ENCODE measurements at regions not wholly inside any gene's neighbourhood (a gene's known extent, or its start where the extent isn't known, plus 50 kb on each side); places are given as distances from the start of the nearest gene placed in this dataset.
"Not testable (repeated sequence)": the region's sequence is repeated elsewhere in the genome, so short reads cannot be mapped to it uniquely, and the experiment has no call there.

DNA sequence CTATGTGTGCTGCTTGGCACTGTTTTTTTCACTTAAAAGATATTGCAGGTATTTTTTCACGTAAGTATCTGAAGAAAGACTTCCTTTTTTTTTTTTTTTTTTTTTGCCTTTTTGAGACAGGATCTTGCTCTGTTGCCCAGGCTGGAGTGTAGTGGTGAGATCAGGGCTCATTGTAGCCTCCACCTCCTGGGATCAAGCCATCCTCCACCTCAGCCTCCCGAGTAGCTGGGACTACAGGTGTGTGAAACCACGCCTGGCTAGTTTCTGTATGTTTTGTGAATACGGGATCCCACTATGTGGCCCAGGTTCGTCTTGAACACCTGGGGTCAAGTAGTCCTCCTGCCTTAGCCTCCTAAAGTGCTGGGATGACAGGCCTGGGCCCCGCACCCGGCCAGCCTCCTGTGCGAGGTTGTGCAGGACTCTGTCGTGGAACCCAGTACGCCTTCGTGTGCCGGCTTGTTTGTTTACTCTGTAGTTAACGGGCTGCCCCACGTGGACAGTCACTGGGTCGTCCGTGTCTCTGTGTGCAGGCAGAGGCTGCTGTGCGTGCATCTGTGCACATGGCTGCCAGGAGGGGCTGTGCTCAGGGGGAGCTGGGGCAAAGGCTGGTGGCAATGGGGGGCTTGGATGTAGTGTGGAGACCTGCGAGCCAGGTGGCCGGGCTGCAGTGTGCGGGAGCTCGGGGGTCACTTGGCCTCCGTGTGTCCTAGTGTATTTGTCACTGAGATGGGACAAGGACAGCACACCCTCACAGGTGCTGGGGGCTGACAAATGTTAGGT, 179.5 kb downstream of the ADRA2C start:
- DNase-seq (ENCODE audit: low spot score): no peak
- TF ChIP-seq, protein P1, sequence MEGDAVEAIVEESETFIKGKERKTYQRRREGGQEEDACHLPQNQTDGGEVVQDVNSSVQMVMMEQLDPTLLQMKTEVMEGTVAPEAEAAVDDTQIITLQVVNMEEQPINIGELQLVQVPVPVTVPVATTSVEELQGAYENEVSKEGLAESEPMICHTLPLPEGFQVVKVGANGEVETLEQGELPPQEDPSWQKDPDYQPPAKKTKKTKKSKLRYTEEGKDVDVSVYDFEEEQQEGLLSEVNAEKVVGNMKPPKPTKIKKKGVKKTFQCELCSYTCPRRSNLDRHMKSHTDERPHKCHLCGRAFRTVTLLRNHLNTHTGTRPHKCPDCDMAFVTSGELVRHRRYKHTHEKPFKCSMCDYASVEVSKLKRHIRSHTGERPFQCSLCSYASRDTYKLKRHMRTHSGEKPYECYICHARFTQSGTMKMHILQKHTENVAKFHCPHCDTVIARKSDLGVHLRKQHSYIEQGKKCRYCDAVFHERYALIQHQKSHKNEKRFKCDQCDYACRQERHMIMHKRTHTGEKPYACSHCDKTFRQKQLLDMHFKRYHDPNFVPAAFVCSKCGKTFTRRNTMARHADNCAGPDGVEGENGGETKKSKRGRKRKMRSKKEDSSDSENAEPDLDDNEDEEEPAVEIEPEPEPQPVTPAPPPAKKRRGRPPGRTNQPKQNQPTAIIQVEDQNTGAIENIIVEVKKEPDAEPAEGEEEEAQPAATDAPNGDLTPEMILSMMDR (IDR thresholded peaks at IDR 0.05; ENCODE audit: unreplicated experiment): no peak
- no peaks in the 10 kb centered on the region for H3K9me3 Mint-ChIP-seq (ENCODE audit: unreplicated experiment)
- no peaks in the 10 kb centered on the region for H3K4me1 Mint-ChIP-seq (ENCODE audit: unreplicated experiment)
- no peaks in the 10 kb centered on the region for H3K36me3 Mint-ChIP-seq (ENCODE audit: low read depth, unreplicated experiment)
- peaks cover 3% of the 10 kb centered on the region for H3K27me3 Mint-ChIP-seq (ENCODE audit: unreplicated experiment)
- no peak overlapping the region for H3K4me3 Mint-ChIP-seq (ENCODE audit: unreplicated experiment)
- no peak overlapping the region for H3K27ac Mint-ChIP-seq (ENCODE audit: unreplicated experiment)

DNA sequence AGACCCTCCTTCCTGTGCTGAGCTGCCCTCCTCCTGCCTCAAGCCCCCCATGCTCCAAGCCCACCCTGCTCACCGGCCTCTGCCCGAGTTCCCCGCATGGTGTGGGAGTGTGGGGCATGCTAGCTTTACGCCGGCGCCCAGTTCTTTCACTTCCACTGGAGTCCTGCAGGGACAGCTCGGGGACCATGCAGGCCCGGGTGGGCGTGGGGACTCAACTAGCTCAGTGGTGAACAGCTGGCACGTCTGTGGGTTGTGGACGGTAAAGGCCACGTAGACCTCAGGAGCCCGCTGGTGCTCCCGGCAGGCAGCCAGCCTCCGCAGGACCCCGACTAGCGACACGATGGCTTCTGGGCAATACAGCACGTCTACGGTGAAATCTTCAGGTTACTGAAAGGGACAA, 180.4 kb downstream of the ADRA2C start:
- H3K36me3 Mint-ChIP-seq (ENCODE audit: low read depth, unreplicated experiment); H3K27ac Mint-ChIP-seq (ENCODE audit: unreplicated experiment); H3K4me3 Mint-ChIP-seq (ENCODE audit: unreplicated experiment); DNase-seq (ENCODE audit: low spot score); H3K9me3 Mint-ChIP-seq (ENCODE audit: unreplicated experiment); H3K27me3 Mint-ChIP-seq (ENCODE audit: unreplicated experiment); H3K4me1 Mint-ChIP-seq (ENCODE audit: unreplicated experiment): not testable (repeated sequence)

DNA sequence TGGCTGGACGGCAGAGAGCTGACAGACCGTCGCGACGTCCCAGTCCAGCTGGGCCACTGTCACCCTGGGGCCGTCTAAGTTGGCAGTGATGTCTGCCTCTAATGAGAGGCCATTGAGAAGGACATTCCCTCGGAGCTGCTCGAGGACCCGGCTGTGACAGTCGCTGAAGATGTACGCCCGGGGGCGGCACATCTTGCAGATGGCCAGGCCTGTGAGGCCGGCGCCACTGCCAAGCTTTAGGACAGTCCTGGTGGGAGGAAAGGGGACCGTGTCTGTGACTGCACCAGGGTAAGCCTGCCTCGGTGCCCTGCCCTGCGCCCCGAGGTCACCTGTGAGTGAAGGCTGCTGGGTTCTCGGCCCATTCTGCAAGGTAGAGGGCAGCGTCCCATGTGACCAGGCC, 181.6 kb downstream of the ADRA2C start:
- H3K27ac Mint-ChIP-seq (ENCODE audit: unreplicated experiment); H3K36me3 Mint-ChIP-seq (ENCODE audit: low read depth, unreplicated experiment); H3K4me3 Mint-ChIP-seq (ENCODE audit: unreplicated experiment); DNase-seq (ENCODE audit: low spot score); H3K4me1 Mint-ChIP-seq (ENCODE audit: unreplicated experiment); H3K9me3 Mint-ChIP-seq (ENCODE audit: unreplicated experiment); H3K27me3 Mint-ChIP-seq (ENCODE audit: unreplicated experiment): not testable (repeated sequence)

DNA sequence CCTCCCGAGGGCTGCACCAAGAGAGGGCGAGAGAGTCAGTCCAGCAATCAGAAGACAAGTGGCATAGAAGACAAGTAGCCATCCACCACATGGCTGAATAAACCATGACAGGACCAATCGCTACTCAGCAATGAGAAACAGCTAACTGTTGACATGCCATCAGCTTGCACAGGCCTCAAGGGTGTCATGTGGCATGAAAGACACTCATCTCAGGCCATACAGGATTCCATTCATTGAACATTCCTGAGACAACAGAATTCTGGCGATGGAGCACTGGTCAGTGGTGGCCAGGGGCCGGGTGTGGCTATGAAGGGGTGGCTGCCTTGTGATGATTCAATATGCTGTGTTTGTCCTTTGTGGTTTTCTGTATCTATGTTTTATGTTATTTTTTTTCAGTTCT, 182.0 kb downstream of the ADRA2C start:
- not testable (repeated sequence) for DNase-seq (ENCODE audit: low spot score); H3K9me3 Mint-ChIP-seq (ENCODE audit: unreplicated experiment); H3K27me3 Mint-ChIP-seq (ENCODE audit: unreplicated experiment); H3K4me1 Mint-ChIP-seq (ENCODE audit: unreplicated experiment); H3K27ac Mint-ChIP-seq (ENCODE audit: unreplicated experiment); H3K4me3 Mint-ChIP-seq (ENCODE audit: unreplicated experiment); H3K36me3 Mint-ChIP-seq (ENCODE audit: low read depth, unreplicated experiment)

DNA sequence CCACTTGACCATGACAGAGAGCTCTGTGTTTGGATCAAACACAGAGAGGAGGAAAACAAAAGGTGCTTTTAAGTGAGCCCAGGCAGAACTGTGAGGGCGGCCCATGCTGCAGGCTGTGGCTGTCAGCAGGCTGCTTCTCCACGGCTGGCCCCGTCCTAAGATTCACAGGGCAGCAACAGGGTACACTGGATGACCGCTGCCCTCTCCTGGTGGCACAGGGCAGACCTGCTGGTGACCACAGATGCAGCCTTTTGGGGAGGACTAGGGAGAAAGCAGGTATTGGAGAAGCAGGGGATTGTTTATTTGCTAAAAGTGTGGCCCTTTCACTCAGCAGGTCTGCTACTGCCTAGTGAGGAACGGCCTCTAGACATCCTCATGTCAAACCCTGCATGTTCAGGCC, 183.7 kb downstream of the ADRA2C start:
- TF ChIP-seq, protein P1 (IDR thresholded peaks at IDR 0.05; ENCODE audit: unreplicated experiment): peak; percentile 43
- not testable (repeated sequence) for H3K36me3 Mint-ChIP-seq (ENCODE audit: low read depth, unreplicated experiment); H3K27me3 Mint-ChIP-seq (ENCODE audit: unreplicated experiment); H3K4me1 Mint-ChIP-seq (ENCODE audit: unreplicated experiment); H3K9me3 Mint-ChIP-seq (ENCODE audit: unreplicated experiment); H3K27ac Mint-ChIP-seq (ENCODE audit: unreplicated experiment)
- peak overlapping the region; percentile 21 for H3K4me3 Mint-ChIP-seq (ENCODE audit: unreplicated experiment)
- peak; percentile 74 for DNase-seq (ENCODE audit: low spot score)

DNA sequence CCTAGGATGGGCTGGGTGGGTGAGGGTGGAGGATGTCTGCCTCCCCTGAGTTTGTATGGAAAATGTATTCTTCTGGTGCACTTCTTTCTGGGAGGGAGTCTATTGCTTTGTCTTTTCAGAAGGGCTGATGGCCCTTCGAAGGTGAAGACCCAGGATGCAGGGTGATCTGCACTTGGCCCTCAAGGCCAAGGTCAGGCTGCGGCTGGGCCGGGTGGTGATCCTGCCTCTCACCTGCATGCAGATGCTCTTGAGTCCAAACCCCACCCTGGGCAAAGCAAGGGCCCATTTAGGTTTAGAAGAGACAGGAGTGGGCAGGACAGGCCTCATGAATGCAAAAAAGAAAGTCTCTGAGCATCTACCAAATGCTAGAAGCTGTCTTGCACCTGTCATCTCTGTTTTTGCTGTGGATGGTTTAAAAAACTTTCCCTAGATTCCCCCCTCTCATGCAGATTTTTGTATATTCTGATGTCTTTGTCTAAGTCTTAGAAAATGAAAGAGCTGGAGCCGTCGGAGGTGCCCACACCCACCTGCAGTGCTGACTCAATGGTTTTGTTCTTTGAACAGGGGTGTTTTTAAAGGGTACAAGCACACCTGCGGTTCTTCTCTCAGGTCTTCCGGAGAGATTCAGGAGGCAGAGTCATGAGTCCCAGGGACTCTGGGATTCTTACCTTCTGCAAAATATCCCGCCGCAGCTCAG, 186.4 kb downstream of the ADRA2C start:
- not testable (repeated sequence) for H3K4me3 Mint-ChIP-seq (ENCODE audit: unreplicated experiment); H3K36me3 Mint-ChIP-seq (ENCODE audit: low read depth, unreplicated experiment); H3K9me3 Mint-ChIP-seq (ENCODE audit: unreplicated experiment); H3K27ac Mint-ChIP-seq (ENCODE audit: unreplicated experiment); H3K4me1 Mint-ChIP-seq (ENCODE audit: unreplicated experiment); DNase-seq (ENCODE audit: low spot score); H3K27me3 Mint-ChIP-seq (ENCODE audit: unreplicated experiment)

DNA sequence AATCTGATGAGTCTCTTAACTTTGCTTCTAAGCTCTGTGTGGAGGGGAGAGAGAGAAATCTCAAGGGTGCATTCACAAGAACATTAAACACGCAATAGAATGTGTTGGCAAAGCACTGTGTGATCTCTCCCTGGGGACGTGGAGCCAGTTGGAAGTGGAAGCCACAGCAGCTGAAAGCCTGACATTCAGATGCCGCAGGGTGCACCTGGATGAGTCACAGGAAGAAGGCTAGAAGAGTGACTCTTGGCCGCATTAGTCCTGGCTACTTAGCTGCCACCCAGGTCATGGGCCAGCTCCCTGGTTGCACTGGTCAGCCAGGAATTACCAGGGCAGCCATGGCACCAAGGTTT, 186.9 kb downstream of the ADRA2C start:
- not testable (repeated sequence) for H3K27ac Mint-ChIP-seq (ENCODE audit: unreplicated experiment); H3K4me3 Mint-ChIP-seq (ENCODE audit: unreplicated experiment); H3K9me3 Mint-ChIP-seq (ENCODE audit: unreplicated experiment); H3K4me1 Mint-ChIP-seq (ENCODE audit: unreplicated experiment); DNase-seq (ENCODE audit: low spot score); H3K36me3 Mint-ChIP-seq (ENCODE audit: low read depth, unreplicated experiment); H3K27me3 Mint-ChIP-seq (ENCODE audit: unreplicated experiment)

DNA sequence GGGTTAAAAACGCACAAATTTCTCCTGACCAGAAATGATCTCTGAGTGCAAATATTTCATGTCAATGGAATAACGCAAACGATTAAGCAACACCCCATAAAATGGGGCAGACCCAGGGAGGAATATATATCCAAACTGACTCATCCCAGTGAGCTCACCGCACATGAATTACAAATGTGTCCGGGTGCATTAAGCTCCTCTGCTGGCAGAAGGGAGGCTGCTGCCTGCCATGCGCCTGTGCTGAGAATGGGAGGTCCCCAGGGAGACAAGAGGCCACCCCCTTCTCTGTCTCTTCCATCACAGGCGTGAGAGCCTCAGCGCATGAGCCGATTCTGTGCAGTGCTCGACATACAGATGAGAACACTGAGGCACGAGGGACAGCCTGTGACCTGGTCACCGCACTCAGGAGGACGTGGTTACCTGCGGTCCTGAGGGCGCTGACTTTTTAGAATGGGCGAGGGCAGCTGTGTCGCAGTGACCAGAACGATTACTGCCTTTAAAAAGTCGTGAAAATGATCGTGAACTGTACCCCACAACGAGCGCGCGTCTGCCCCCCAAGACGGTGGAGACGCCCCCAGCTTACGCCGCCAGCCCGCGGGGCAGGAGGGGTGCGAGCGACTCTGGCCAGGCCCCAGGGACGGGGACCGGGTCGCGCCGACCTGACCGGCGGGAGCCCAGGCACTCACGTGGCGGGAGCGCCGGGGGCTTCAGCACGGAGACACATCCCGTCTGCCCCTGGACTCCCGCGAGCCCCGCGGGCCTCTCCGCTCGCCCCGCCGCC, 188.5 kb downstream of the ADRA2C start:
- not testable (repeated sequence) for H3K9me3 Mint-ChIP-seq (ENCODE audit: unreplicated experiment); H3K36me3 Mint-ChIP-seq (ENCODE audit: low read depth, unreplicated experiment); H3K27me3 Mint-ChIP-seq (ENCODE audit: unreplicated experiment); H3K4me1 Mint-ChIP-seq (ENCODE audit: unreplicated experiment)
- Mint-ChIP-seq H3K27ac (ENCODE audit: unreplicated experiment) (peak overlapping the region; percentile 83), H3K4me3 (ENCODE audit: unreplicated experiment) (peak overlapping the region; percentile 95)
- DNase-seq (ENCODE audit: low spot score): peak; percentile 35

DNA sequence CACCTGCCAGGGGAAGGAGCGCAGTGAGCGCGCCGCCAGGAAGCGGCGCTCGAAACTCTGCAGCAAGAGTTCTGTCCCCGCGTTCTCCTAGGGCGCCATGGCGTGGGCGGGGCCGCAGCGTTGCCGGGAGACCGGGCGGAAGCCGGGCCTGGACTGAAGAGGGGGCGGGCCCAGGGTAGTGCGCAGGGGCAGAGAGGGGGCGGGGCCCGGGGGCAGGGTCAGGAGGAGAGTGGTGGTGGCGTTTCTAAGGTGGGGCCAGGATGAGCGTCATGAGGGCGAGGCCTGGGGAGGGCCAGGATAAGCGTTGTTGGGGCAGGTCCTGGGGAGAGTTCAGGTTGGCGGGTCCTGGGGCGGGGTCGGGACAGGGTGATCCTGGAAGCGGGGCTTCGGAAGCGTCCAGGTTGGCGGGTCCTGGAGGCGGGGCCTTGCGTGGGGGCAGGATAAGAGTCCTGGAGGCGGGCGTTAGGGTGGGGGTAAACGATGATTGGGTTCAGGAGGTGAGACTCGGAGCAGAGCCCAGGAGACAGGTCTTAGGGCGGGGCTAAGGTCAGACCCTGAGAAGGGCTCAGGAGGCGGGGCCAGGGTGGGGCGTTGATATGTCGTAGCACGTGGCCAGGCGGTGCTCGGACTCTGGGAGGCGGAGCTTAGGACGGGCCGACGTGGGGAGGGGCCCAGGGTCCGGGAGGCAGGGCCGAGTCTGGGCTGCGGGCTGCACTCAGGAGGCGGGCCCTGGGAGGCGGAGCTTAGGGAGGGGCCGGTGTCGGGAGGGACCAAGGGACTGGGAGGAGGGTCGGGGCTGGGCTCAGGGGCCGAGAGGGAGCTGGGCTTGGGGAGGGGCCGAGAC, 189.4 kb downstream of the ADRA2C start:
- H3K27me3 Mint-ChIP-seq (ENCODE audit: unreplicated experiment); H3K4me1 Mint-ChIP-seq (ENCODE audit: unreplicated experiment); H3K9me3 Mint-ChIP-seq (ENCODE audit: unreplicated experiment); H3K27ac Mint-ChIP-seq (ENCODE audit: unreplicated experiment); H3K36me3 Mint-ChIP-seq (ENCODE audit: low read depth, unreplicated experiment): not testable (repeated sequence)
- peak; percentile 97 for DNase-seq (ENCODE audit: low spot score)
- peak overlapping the region; percentile 85 for H3K4me3 Mint-ChIP-seq (ENCODE audit: unreplicated experiment)
